GM12878 (cell line): ENCODE measurements at regions not wholly inside any gene's neighbourhood (a gene's known extent, or its start where the extent isn't known, plus 50 kb on each side); places are given as distances from the start of the nearest gene placed in this dataset.

Source experiments
- ATAC-seq: fragments of 200-7000 bp; cut with Tn5 transposase; 3 replicates; pipeline ENCODE4 v1.9.1; 2020; ENCODE audit warnings: mild to moderate bottlenecking, moderate library complexity
- BruUV-seq: library from RNA; stranded (reverse); fragments of 400-500 nt; replicated peaks from 2 replicates; lab custom pipeline; 2021; lab: Mats Ljungman, UMichigan
- CTCF ChIA-PET: fragments of 300-600 bp; sonication (Branson Sonifier 250); formaldehyde crosslinking; extraction: SDS; loops from one replicate; lab custom pipeline; 2021; ENCODE audit warnings: inconsistent platforms; lab: Yijun Ruan, JAX
- POLR2A ChIA-PET: fragments of 350-600 bp; formaldehyde crosslinking; extraction: SDS; loops from one replicate; lab custom pipeline; 2021; ENCODE audit warnings: inconsistent platforms; lab: Charles Lee
- RAD21 ChIA-PET: fragments of 300-600 bp; sonication (Branson Sonifier 250); formaldehyde crosslinking; loops from one replicate; lab custom pipeline; 2023; ENCODE audit warnings: antibody characterized with exemption; ENCODE audit not compliant: unreplicated experiment; lab: Charles Lee
- SMC1A ChIA-PET: fragments of 300-600 bp; sonication (Branson Sonifier 250); formaldehyde crosslinking; loops from one replicate; lab custom pipeline; 2023; ENCODE audit not compliant: unreplicated experiment, uncharacterized antibody; lab: Charles Lee
- DNase-seq: peaks from one replicate; pipeline ENCODE4 v3.0.0-alpha.2; 2011; ENCODE audit warnings: low read depth, low spot score
- FAIRE-seq: peaks from 3 replicates; lab custom pipeline; 2011; peaks lifted over from hg19 to GRCh38; lab: Jason Lieb, UNC
- H2AFZ ChIP-seq: 2 replicates; pipeline ENCODE4 v1.6.0; 2011; ENCODE audit warnings: low read depth, low read length, control low read depth; ENCODE audit not compliant: control insufficient read depth
- H3K27ac ChIP-seq: 2 replicates; pipeline ENCODE4 v1.5.1; 2011; ENCODE audit warnings: control low read depth; ENCODE audit not compliant: control insufficient read depth, insufficient read depth
- H3K27me3 ChIP-seq, 2 experiments: replicated peaks in 1 of 2; 2 replicates each; pipeline versions ENCODE4 v1.6.0 to v1.6.1; 2011; ENCODE audit warnings: low read length in 1 of 2; ENCODE audit not compliant: control insufficient read depth in 2 of 2, insufficient read depth in 2 of 2
- H3K36me3 ChIP-seq, 2 experiments: 2 replicates each; pipeline ENCODE4 v1.5.1; 2011; ENCODE audit warnings: low read length in 1 of 2; ENCODE audit not compliant: control insufficient read depth in 2 of 2, insufficient read depth in 2 of 2
- H3K4me1 ChIP-seq: 2 replicates; pipeline ENCODE4 v1.6.1; 2011; ENCODE audit warnings: mild to moderate bottlenecking, low read length, moderate library complexity, mixed read lengths; ENCODE audit not compliant: control insufficient read depth, insufficient read depth
- H3K4me2 ChIP-seq: 2 replicates; pipeline ENCODE4 v1.6.0; 2011; ENCODE audit warnings: control low read depth; ENCODE audit not compliant: control insufficient read depth, insufficient read depth
- H3K4me3 ChIP-seq: fragments of 200-600 bp; sonication (generic); 2 replicates; pipeline ENCODE4 v1.5.1; 2016
- H3K79me2 ChIP-seq: 2 replicates; pipeline ENCODE4 v1.6.0; 2011; ENCODE audit warnings: low read length; ENCODE audit not compliant: control insufficient read depth, insufficient read depth
- H3K9ac ChIP-seq: 2 replicates; pipeline ENCODE4 v1.8.0; 2011; ENCODE audit warnings: low read length, control low read depth, mixed read lengths; ENCODE audit not compliant: control insufficient read depth, insufficient read depth
- H3K9me3 ChIP-seq: replicated peaks from 3 replicates; pipeline ENCODE4 v1.5.1; 2011; ENCODE audit warnings: mild to moderate bottlenecking, low read length; ENCODE audit not compliant: control insufficient read depth, insufficient read depth
- H4K20me1 ChIP-seq: 2 replicates; pipeline ENCODE4 v1.6.0; 2011; ENCODE audit not compliant: control insufficient read depth, insufficient read depth
- CBX3 ChIP-seq: fragments of 200-600 bp; sonication (generic); IDR thresholded peaks from 2 replicates; pipeline ENCODE4 v1.6.1; 2016; ENCODE audit warnings: low read depth, borderline replicate concordance
- CHD2 ChIP-seq: IDR thresholded peaks from 2 replicates; pipeline ENCODE4 v1.6.1; 2011; ENCODE audit warnings: low read depth, low read length, improper control_type of control experiment, borderline replicate concordance
- ESRRA ChIP-seq: IDR thresholded peaks from 2 replicates; pipeline ENCODE4 v1.6.1; 2012; ENCODE audit warnings: mild to moderate bottlenecking, low read length, improper control_type of control experiment
- GATAD2B ChIP-seq: fragments of 450-650 bp; conservative IDR thresholded peaks from 2 replicates; pipeline ENCODE4 v1.6.1; 2017; ENCODE audit warnings: low read depth, mild to moderate bottlenecking, moderate library complexity
- KDM1A ChIP-seq: fragments of 200-600 bp; sonication (generic); IDR thresholded peaks from 2 replicates; pipeline ENCODE4 v1.6.1; 2016; ENCODE audit warnings: borderline replicate concordance
- POU2F2 ChIP-seq: IDR thresholded peaks from 3 replicates; pipeline ENCODE4 v1.6.1; 2011; ENCODE audit warnings: low read depth, mild to moderate bottlenecking, low read length, borderline replicate concordance
- STAT1 ChIP-seq: fragments of 450-650 bp; conservative IDR thresholded peaks from 2 replicates; pipeline ENCODE4 v1.6.1; 2014; ENCODE audit warnings: antibody characterized with exemption, mild to moderate bottlenecking
- SUZ12 ChIP-seq: fragments of 200-600 bp; sonication (generic); IDR thresholded peaks from one replicate; pipeline ENCODE4 v1.6.1; 2018; ENCODE audit warnings: antibody characterized with exemption, mild to moderate bottlenecking; ENCODE audit not compliant: unreplicated experiment
- ZBTB40 ChIP-seq: fragments of 450-650 bp; IDR thresholded peaks from 2 replicates; pipeline ENCODE4 v1.6.1; 2016; ENCODE audit warnings: mild to moderate bottlenecking, moderate library complexity, borderline replicate concordance
- WGBS: methylation state at CpG from one replicate; pipeline ENCODE4 v1.1.6; 2016; ENCODE audit warnings: low lambda C conversion rate; ENCODE audit not compliant: insufficient replicate concordance, insufficient coverage; ENCODE audit errors: missing lambda C conversion rate; 5-methylcytosine and 5-hydroxymethylcytosine counted together
- in situ Hi-C: fragments of 300-500 bp; cut with MboI; formaldehyde crosslinking; loops from 9 replicates; pipeline ENCODE4 v1.14.3; 2018; ENCODE audit warnings: mixed read lengths
- intact Hi-C: fragments of 100-400 bp; cut with micrococcal nuclease; formaldehyde crosslinking; loops from one replicate; pipeline ENCODE4 v1.14.2; 2022; ENCODE audit not compliant: unreplicated experiment

DNA sequence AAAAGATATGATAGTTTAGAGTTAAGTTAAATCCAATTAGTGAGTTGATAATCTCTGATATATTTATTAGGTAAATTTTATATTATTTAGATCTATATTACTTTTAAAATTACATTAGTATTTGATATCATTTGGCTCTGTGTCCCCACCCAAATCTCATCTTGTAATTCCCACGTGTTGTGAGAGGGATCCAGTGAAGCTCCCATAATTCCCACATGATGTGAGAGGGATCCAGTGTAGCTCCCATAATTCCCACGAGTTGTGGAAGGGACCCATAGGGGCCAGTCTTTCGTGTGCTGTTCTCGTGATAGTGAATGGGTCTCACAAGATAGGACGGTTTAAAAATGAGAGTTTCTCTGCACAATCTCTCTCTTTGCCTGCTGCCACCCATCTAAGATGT, 1183.6 kb downstream of the NSUN3 start:
- Histone ChIP-seq H2AFZ (no peak overlapping the region), H3K4me2 (no peak overlapping the region), H3K9me3 (no peaks in the 10 kb centered on the region), H3K79me2 (no peaks in the 10 kb centered on the region), H3K4me1 (no peaks in the 10 kb centered on the region), H4K20me1 (no peaks in the 10 kb centered on the region), H3K27ac (no peak overlapping the region), H3K9ac (no peak overlapping the region), H3K27me3 (no peaks in the 10 kb centered on the region), H3K36me3 (no peaks in the 10 kb centered on the region), H3K4me3 (no peak overlapping the region)
- in situ Hi-C loops = no loop called here
- CTCF ChIA-PET = no interaction called here
- FAIRE-seq = no peak
- intact Hi-C loops = no loop called here
- TF ChIP-seq GATAD2B = no peak
- no peak for TF ChIP-seq ESRRA
- no peak for TF ChIP-seq ZBTB40
- TF ChIP-seq CHD2 = no peak
- no peak for TF ChIP-seq CBX3
- TF ChIP-seq SUZ12 = no peak
- TF ChIP-seq KDM1A = no peak
- no peak for TF ChIP-seq POU2F2
- TF ChIP-seq STAT1 = no peak
- no peak for DNase-seq
- 7% methylated on average over 5 of the region's 5 CpGs for WGBS
- SMC1A ChIA-PET = interaction anchor here (0.6 kb wide), 1 partner anchor 413 kb away, joined by 3 read pairs; no protein-coding TSS in a partner anchor
- POLR2A ChIA-PET = no interaction called here
- BruUV-seq = no TSS peak
- ATAC-seq = no peak
- RAD21 ChIA-PET = no interaction called here
